Endodermal cell (in vitro differentiated cells): ENCODE measurements at regions not wholly inside any gene's neighbourhood (a gene's known extent, or its start where the extent isn't known, plus 50 kb on each side); places are given as distances from the start of the nearest gene placed in this dataset.
A peak's percentile ranks its signal among the peaks of the same experiment; 100 is the strongest.

Source experiments
- DNase-seq: peaks from one replicate; pipeline ENCODE4 v3.0.0-alpha.2; 2017
- H3K27ac ChIP-seq: 2 replicates; pipeline ENCODE4 v1.5.1; 2013; ENCODE audit warnings: mild to moderate bottlenecking, low read depth, low read length, moderate library complexity
- H3K27me3 ChIP-seq: 2 replicates; pipeline ENCODE4 v1.6.1; 2013; ENCODE audit warnings: mild to moderate bottlenecking, low read length, moderate library complexity; ENCODE audit not compliant: insufficient read depth, control insufficient read depth, poor library complexity, severe bottlenecking
- H3K36me3 ChIP-seq: 2 replicates; pipeline ENCODE4 v1.7.0; 2013; ENCODE audit warnings: mild to moderate bottlenecking, low read length, moderate library complexity; ENCODE audit not compliant: control insufficient read depth, insufficient read depth
- H3K4me1 ChIP-seq: one replicate; pipeline ENCODE4 v1.7.0; 2013; ENCODE audit warnings: low read length; ENCODE audit not compliant: control insufficient read depth, insufficient read depth
- H3K4me3 ChIP-seq: 2 replicates; pipeline ENCODE4 v1.5.1; 2013; ENCODE audit warnings: mild to moderate bottlenecking, low read length, moderate library complexity
- H3K9ac ChIP-seq: 2 replicates; pipeline ENCODE4 v1.6.1; 2013; ENCODE audit warnings: mild to moderate bottlenecking, low read length, moderate library complexity; ENCODE audit not compliant: poor library complexity, severe bottlenecking; ENCODE audit errors: extremely low read depth
- H3K9me3 ChIP-seq: 2 replicates; pipeline ENCODE4 v1.6.1; 2013; ENCODE audit warnings: mild to moderate bottlenecking, low read length, moderate library complexity; ENCODE audit not compliant: control insufficient read depth
- H3K27ac Mint-ChIP-seq: 2 replicates; pipeline ENCODE4 v1.8.0; 2020; ENCODE audit warnings: mixed read lengths
- H3K27me3 Mint-ChIP-seq: 2 replicates; pipeline ENCODE4 v1.8.0; 2021; ENCODE audit warnings: mild to moderate bottlenecking, mixed read lengths; ENCODE audit not compliant: insufficient read depth
- H3K36me3 Mint-ChIP-seq: 2 replicates; pipeline ENCODE4 v1.8.0; 2020; ENCODE audit warnings: low read depth, mixed read lengths
- H3K4me1 Mint-ChIP-seq: 2 replicates; pipeline ENCODE4 v1.8.0; 2020; ENCODE audit warnings: mixed read lengths
- H3K4me3 Mint-ChIP-seq: 2 replicates; pipeline ENCODE4 v1.8.0; 2020; ENCODE audit warnings: mild to moderate bottlenecking, moderate library complexity, mixed read lengths
- H3K9me3 Mint-ChIP-seq: 2 replicates; pipeline ENCODE4 v1.8.0; 2020; ENCODE audit warnings: mild to moderate bottlenecking, mixed read lengths
- CTCF ChIP-seq: fragments of 200-600 bp; sonication (generic); conservative IDR thresholded peaks from 2 replicates; pipeline ENCODE4 v1.5.0; 2021; ENCODE audit warnings: antibody characterized with exemption, mild to moderate bottlenecking
- WGBS, 2 experiments: methylation state at CpG; one replicate each; pipeline versions ENCODE4 v1.1.5 to v1.1.7; 2013; ENCODE audit warnings: missing lambda C conversion rate in 2 of 2, mixed read lengths in 1 of 2; ENCODE audit not compliant: insufficient coverage in 1 of 2, insufficient read length in 1 of 2; 5-methylcytosine and 5-hydroxymethylcytosine counted together

- Mint-ChIP-seq H3K9me3 (no peaks in the 10 kb centered on the region), H3K27ac (no peak overlapping the region), H3K4me1 (peaks cover 16% of the 10 kb centered on the region), H3K27me3 (peaks cover 10% of the 10 kb centered on the region), H3K36me3 (no peaks in the 10 kb centered on the region), H3K4me3 (no peak overlapping the region)
- TF ChIP-seq CTCF = no peak
- Histone ChIP-seq H3K4me3 (no peak overlapping the region), H3K4me1 (no peaks in the 10 kb centered on the region), H3K27me3 (no peaks in the 10 kb centered on the region), H3K9ac (no peak overlapping the region), H3K36me3 (no peaks in the 10 kb centered on the region), H3K27ac (no peak overlapping the region), H3K9me3 (no peaks in the 10 kb centered on the region)
- no peak for DNase-seq
- 85 to 86% methylated on average over 7 of the region's 7 CpGs for WGBS, 2 experiments
These were observed 256.5 kb downstream of the MN1 start for GRCh38 chr22:27545085-27545484.

- Histone ChIP-seq H3K4me1 (no peaks in the 10 kb centered on the region), H3K9ac (no peak overlapping the region), H3K9me3 (no peaks in the 10 kb centered on the region), H3K27me3 (no peaks in the 10 kb centered on the region), H3K4me3 (no peak overlapping the region), H3K36me3 (no peaks in the 10 kb centered on the region), H3K27ac (no peak overlapping the region)
- no peaks in the 10 kb centered on the region for H3K36me3 Mint-ChIP-seq
- H3K27ac Mint-ChIP-seq = no peak overlapping the region
- WGBS, 2 experiments = 84 to 89% methylated on average over 15 to 18 of the region's 18 CpGs
- peaks cover 10% of the 10 kb centered on the region for H3K27me3 Mint-ChIP-seq
- TF ChIP-seq CTCF = no peak
- H3K4me1 Mint-ChIP-seq = peaks cover 9% of the 10 kb centered on the region
- DNase-seq = no peak
- H3K9me3 Mint-ChIP-seq = no peaks in the 10 kb centered on the region
- no peak overlapping the region for H3K4me3 Mint-ChIP-seq
These were observed 255.2 kb downstream of the MN1 start for GRCh38 chr22:27546157-27546935.

GRCh38 chr22:27551402-27551801, 250.2 kb downstream of the MN1 start:
- H3K4me1 Mint-ChIP-seq = peaks cover 18% of the 10 kb centered on the region
- H3K9me3 Mint-ChIP-seq = peaks cover 5% of the 10 kb centered on the region
- peaks cover 4% of the 10 kb centered on the region for H3K27me3 Mint-ChIP-seq

More at GRCh38 chr22:27551402-27551801, 250.2 kb downstream of the MN1 start:
- DNase-seq = no peak
- H3K9me3 ChIP-seq = peaks cover 6% of the 10 kb centered on the region
- no peaks in the 10 kb centered on the region for H3K27me3 ChIP-seq
- H3K36me3 Mint-ChIP-seq = no peaks in the 10 kb centered on the region
- H3K36me3 ChIP-seq = no peaks in the 10 kb centered on the region
- H3K4me3 ChIP-seq = no peak overlapping the region
- no peak overlapping the region for H3K27ac ChIP-seq
- H3K4me3 Mint-ChIP-seq = no peak overlapping the region
- no peak overlapping the region for H3K9ac ChIP-seq
- H3K4me1 ChIP-seq = peaks cover 5% of the 10 kb centered on the region
- 91 to 96% methylated on average over 3 to 7 of the region's 7 CpGs for WGBS, 2 experiments
- H3K27ac Mint-ChIP-seq = no peak overlapping the region
- TF ChIP-seq CTCF = peak; percentile 26
